NCI-H446 treated with DMSO at 0.1 percent for 48 hours (cell line): ENCODE measurements at regions not wholly inside any gene's neighbourhood (a gene's known extent, or its start where the extent isn't known, plus 50 kb on each side); places are given as distances from the start of the nearest gene placed in this dataset.

ENCODE experiments used
- DNase-seq: peaks from one replicate; lab custom pipeline; 2025; lab: John Stamatoyannopoulos, UW

GRCh38 chr2:16291731-16292550, 351.6 kb downstream of the MYCN start:
- no peak for DNase-seq

DNA sequence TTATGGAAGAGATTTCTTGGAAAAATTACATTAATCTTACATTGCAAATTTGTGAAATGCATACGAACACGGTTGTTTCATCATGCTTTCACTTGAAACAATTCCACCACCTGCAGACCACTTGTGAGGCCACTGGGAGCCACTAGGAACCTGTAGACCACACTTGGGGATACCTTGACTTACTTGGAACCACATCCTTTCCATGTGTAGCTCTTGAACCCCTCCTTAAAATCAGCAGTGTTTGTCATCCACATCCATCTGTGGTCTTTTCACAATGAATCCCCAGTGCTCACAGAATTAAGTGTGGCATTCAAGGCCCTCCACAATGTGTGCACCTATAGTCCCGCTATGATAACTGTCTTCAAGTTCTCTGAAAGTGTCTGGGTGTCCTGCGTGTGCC, 350.9 kb downstream of the MYCN start:
- DNase-seq: no peak

DNA sequence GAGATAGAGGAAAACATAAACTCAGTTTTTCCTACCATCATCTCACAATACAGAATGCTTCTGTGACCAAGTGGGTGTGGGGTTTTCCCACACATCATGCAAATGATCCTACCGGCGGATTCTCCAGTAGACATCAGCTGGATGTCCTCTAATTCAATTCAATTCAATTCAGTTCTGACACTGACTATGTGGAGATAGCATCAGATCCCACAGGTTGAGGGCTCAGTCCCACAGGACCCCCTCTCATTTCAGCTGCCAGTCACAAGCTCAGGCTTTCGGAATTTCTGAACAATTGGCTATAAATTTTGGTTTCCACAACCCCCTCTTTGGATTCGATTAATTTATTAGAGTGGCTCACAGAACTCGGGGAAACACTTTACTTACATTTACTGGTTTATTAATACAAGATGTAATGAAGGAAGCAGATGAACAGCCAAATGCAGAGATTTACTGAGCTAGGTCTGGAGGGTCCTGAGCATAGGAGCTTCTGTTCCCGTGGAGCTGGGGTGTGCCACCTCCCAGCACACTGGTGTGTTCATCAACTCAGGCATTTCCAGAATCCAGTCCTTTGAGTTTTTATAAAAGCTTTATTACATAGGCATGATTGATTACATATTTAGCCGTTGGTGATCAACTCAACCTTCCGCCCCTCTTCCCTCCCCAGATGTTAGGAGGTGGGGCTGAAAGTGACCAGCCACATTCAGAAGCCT, 350.1 kb downstream of the MYCN start:
- no peak for DNase-seq

DNA sequence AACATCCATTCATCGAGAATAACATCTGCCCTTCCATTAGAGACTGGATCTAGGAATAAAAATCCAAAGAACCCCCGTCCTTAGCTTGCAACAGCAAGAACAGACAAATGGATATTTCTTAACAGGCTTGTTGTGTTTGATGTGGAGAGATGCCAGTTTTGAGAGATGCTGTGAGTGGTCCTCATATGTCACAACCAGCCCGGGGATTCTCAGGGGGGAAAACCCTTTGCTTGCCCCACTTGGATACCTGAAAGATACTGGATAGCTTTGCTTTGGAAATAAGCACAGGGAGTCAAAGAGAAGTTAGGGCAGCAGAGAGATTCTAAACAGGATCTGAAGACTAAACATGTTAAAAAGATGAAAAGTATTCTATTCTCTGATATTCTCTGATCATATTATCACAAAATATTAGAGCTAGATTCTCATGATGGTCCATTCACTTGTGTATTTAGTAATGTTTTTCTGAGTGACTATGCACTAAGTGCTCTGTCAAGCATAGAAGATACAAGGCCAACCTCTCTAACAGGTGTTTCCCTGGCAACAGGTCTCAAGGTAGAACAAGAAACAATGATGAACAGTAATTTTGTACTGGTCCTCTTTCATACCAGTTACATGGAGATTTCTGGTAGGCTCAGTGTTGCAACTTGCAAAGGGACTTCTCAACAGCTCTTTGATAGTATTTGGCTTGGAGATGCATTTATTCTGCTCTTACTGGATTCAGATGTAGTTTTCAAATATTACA, 348.2 kb downstream of the MYCN start:
- no peak for DNase-seq

- DNase-seq: no peak
These were observed 347.5 kb downstream of the MYCN start for GRCh38 chr2:16287831-16288230.

DNA sequence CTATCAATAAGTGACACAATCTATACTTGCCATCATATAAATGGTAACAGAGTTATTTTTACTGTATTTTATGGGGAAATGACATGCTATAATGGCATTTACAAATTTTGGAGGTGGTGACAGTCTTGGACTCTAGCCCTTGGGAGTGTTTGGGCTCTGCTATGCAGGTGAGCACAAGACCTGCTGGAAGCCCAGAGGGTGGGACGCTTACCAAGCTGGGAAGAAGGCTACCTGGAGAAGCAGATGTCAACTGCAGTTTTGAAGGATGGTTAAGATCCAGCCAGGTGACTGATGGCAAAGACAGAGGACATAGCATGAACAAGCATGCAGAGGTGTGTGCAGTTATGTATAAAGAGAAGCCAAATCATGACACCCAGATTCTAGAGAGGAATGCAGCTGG, 346.9 kb downstream of the MYCN start:
- DNase-seq: no peak

- DNase-seq: no peak
These were observed 345.6 kb downstream of the MYCN start for GRCh38 chr2:16285813-16286510.

DNA sequence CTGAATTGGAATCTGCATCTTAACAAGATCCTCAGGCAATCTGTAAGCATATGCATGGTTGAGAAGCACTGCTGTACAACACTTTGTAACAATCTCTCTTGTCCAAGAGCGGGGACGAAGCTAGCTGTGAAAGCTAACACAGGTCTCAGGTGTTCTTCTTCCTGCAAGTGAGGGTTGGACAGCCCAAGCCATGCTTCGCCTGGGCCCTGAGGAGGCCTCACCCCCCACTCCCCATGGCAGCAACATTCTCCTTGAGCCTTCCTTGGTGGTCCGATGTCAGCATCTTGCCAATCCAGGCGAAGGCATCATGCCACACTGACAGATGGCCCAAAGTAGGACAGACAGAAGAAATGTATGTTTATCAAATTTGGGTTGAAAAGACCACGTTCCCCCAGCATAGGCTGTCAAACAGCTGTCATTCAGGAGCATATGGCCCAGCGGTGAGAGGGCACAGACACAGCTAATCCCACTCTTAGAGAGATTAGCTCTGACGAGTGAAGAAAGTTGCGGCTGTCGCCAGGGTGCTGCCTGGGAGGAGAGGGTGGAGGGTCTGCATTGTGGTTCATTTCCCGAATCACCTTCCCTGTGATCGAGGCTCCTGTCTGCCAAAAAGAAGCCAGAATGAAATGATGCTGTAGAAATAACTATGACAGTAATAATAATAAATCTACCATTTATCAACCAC, 344.7 kb downstream of the MYCN start:
- DNase-seq: no peak

- no peak for DNase-seq
These were observed 342.9 kb downstream of the MYCN start for GRCh38 chr2:16283071-16283850.

DNA sequence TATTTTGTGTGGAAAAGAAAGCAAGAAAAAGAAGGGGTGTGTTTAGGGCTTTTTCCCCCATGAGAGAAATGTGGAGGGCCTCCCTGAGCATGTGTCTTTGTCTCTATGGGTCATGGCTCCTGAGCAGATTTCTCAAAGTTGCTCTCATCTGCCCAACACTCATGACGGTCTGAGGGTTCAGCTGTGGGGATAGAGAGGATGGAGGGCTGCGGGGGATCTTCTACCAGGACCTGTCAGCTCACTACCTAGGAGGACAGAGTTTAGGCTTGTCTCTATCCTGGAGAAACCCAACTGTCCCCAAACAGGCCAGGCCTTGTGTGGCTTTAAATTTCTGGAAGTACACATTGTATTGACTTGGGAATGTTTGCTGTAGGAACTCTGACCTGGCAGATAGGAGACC, 342.2 kb downstream of the MYCN start:
- DNase-seq: no peak

GRCh38 chr2:16281451-16282335, 341.3 kb downstream of the MYCN start:
- no peak for DNase-seq

DNA sequence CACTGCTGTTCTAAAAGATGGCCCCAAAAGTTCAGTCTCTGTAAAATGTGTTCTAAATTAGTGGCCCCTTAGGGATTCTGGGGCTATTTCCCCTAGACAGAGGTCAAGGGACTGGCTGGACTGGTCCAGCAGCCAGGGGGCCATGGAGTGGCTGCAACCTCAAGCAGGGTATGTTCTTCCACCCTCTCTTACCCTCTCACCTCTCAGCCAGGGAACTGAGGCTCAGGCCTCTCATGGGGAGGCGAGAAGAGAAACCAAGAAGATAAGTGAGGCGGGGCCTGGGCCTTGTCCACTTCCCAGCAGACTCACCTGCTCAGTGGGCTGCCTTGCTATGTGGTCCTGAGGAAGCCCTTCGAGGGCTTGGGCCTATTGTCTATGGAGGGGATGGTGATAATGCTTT, 339.7 kb downstream of the MYCN start:
- no peak for DNase-seq

DNA sequence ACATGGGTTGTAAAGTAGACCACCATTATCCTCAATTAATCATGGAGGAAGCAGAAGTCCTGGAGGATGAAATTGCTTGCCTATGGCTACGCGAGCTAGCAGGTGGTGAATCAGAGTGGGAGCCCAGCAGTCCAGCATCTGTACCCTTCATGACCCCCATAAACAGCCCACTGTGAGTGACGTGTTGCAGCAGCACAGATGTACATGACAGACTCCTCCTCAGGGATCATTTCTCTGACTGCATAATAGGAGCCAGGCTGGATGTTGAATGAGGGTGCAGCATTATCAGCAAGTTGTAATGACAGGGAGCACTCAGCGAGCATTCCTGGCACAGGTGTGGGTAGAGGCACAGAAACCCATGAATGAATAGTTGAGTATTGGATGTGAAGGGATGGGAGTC, 339.3 kb downstream of the MYCN start:
- DNase-seq: no peak

DNA sequence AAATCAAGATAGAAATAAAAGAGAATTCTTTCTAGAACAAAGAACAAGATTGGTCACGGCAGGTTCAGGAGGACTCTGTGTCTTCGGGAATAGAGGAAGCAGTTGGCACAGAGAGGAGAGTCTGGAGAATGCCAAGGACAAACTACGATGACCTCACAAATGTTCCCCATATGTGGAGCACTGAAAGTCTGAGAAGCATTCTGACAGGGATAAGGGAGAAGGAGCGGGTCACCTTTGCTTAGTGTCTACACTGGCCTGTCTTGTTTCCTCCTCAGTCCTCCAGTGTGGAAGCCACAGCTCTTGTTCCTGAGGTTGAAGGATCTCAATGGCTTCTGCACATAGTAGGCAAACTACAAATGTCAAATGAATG, 338.8 kb downstream of the MYCN start:
- DNase-seq: no peak

- no peak for DNase-seq
These were observed 338.3 kb downstream of the MYCN start for GRCh38 chr2:16278421-16279200.

GRCh38 chr2:16277117-16277516, 336.8 kb downstream of the MYCN start:
- DNase-seq: no peak

- no peak for DNase-seq
These were observed 335.3 kb downstream of the MYCN start for GRCh38 chr2:16275661-16276060.

- no peak for DNase-seq
These were observed 334.8 kb downstream of the MYCN start for GRCh38 chr2:16275131-16275530.

DNA sequence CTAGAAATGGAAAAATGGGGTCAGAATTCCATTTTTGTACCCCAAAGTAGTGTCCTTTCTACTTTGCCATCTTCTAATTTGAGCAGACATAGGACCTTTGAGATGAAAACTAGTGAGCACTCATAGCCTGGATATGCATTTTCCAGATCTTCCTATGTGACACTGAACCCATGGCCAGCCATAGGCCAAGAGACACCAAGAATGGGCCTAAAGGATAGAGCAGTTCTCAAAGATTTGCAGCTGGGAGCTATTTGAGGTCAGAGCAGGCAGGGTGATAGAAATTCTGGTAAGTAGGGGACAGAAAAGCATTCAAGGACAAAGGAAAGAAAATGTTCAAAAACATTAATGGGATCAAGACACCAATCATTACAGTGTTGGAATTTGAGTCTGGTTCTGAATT, 332.8 kb downstream of the MYCN start:
- no peak for DNase-seq
